HL-60 (cell line): ENCODE measurements at regions not wholly inside any gene's neighbourhood (a gene's known extent, or its start where the extent isn't known, plus 50 kb on each side); places are given as distances from the start of the nearest gene placed in this dataset.
"Not testable (repeated sequence)": the region's sequence is repeated elsewhere in the genome, so short reads cannot be mapped to it uniquely, and the experiment has no call there.

Source experiments
- DNase-seq, 2 experiments: peaks; one replicate each; pipeline ENCODE4 v3.0.0-alpha.2; 2010 to 2020; ENCODE audit warnings: low read depth in 1 of 2, low spot score in 1 of 2
- H3K27ac ChIP-seq: fragments of 250-450 bp; sonication (Bioruptor Pico); replicated peaks from 2 replicates; pipeline ENCODE4 v1.5.1; 2020; ENCODE audit warnings: mild to moderate bottlenecking, moderate library complexity
- H3K27me3 ChIP-seq: fragments of 250-450 bp; sonication (Bioruptor Pico); 2 replicates; pipeline ENCODE4 v1.5.1; 2021; ENCODE audit warnings: mild to moderate bottlenecking, moderate library complexity; ENCODE audit not compliant: insufficient read depth, poor library complexity, severe bottlenecking
- H3K4me3 ChIP-seq: replicated peaks from 2 replicates; pipeline ENCODE4 v1.5.1; 2011; ENCODE audit warnings: mild to moderate bottlenecking, control low read depth, low read length; ENCODE audit not compliant: insufficient read depth
- CTCF ChIP-seq: IDR thresholded peaks from one replicate; pipeline ENCODE4 v1.5.1; 2011; ENCODE audit warnings: low read length, control low read depth, inconsistent platforms; ENCODE audit not compliant: insufficient read depth
- GABPA ChIP-seq: IDR thresholded peaks from 2 replicates; pipeline ENCODE4 v1.6.1; 2012; ENCODE audit warnings: low read depth
- POLR2AphosphoS5 ChIP-seq: IDR thresholded peaks from 2 replicates; pipeline ENCODE4 v1.6.1; 2012; ENCODE audit warnings: low read depth
- REST ChIP-seq: IDR thresholded peaks from 2 replicates; pipeline ENCODE4 v1.6.1; 2012; ENCODE audit warnings: low read depth; ENCODE audit not compliant: insufficient replicate concordance
- SPI1 ChIP-seq: IDR thresholded peaks from 2 replicates; pipeline ENCODE4 v1.6.1; 2012; ENCODE audit warnings: low read depth, mild to moderate bottlenecking, borderline replicate concordance

GRCh38 chr16:13479549-13479948, 440.4 kb upstream of the ERCC4 start:
- TF ChIP-seq CTCF, result no peak
- no peak for TF ChIP-seq GABPA
- no peak for TF ChIP-seq SPI1
- TF ChIP-seq REST, result no peak
- no peak for TF ChIP-seq POLR2AphosphoS5
- Histone ChIP-seq H3K27me3 (no peaks in the 10 kb centered on the region), H3K4me3 (no peak overlapping the region), H3K27ac (no peak overlapping the region)
- no peak for DNase-seq

- DNase-seq, result no peak
- TF ChIP-seq REST, result no peak
- no peak for TF ChIP-seq CTCF
- Histone ChIP-seq H3K27me3 (no peaks in the 10 kb centered on the region), H3K27ac (no peak overlapping the region), H3K4me3 (no peak overlapping the region)
Observed at GRCh38 chr16:13480801-13481200, 439.2 kb upstream of the ERCC4 start.

GRCh38 chr16:13483121-13483520, 436.8 kb upstream of the ERCC4 start:
- no peak for TF ChIP-seq REST
- no peak for TF ChIP-seq GABPA
- TF ChIP-seq SPI1, result no peak
- TF ChIP-seq CTCF, result no peak
- no peak for DNase-seq
- no peak overlapping the region for H3K27ac ChIP-seq
- no peaks in the 10 kb centered on the region for H3K27me3 ChIP-seq
- H3K4me3 ChIP-seq, result no peak overlapping the region

- not testable (repeated sequence) for DNase-seq, H3K27ac ChIP-seq, H3K4me3 ChIP-seq, H3K27me3 ChIP-seq
Observed at GRCh38 chr16:13489416-13489815, 430.5 kb upstream of the ERCC4 start.
